Sigmoid colon (tissue), 3 donors: ENCODE measurements at regions not wholly inside any gene's neighbourhood (a gene's known extent, or its start where the extent isn't known, plus 50 kb on each side); places are given as distances from the start of the nearest gene placed in this dataset.

Experiments used
- CTCF ChIP-seq, 4 experiments: fragments of 450-650 bp in 3 of 4; fragments of 200-600 bp in 1 of 4; IDR thresholded peaks; one replicate each; pipeline ENCODE4 v1.5.1; 2016 to 2019; ENCODE audit warnings: antibody characterized with exemption in 4 of 4, mild to moderate bottlenecking in 3 of 4, moderate library complexity in 2 of 4
- POLR2A ChIP-seq, 2 donors: fragments of 450-650 bp; IDR thresholded peaks; one replicate each; pipeline ENCODE4 v1.6.1; 2016; ENCODE audit warnings: antibody characterized with exemption in 2 of 2, mild to moderate bottlenecking in 2 of 2, moderate library complexity in 2 of 2

DNA sequence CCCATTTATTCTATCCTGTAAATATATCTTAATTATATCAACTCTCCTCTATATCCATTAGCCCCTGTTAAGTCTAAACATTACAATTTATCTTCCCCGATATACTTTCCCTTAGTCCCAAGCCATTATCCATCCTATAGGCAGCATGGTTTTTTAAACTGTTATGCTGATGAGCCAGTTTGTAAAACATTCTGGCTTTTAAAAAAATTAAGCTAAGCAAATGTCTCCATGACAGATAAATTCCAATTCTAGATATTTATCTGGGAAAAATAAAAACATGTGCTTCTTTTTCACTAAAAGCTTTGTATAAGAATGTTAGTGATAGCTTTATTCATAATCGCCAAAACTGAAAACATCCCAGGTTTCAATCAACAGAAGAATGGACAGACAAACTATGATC, 183.2 kb upstream of the GNAI1 start:
- TF ChIP-seq CTCF (IDR thresholded peaks at IDR 0.05) = no peak
- TF ChIP-seq POLR2A (IDR thresholded peaks at IDR 0.05) = no peak
